HG03520 (cell line): ENCODE measurements at regions not wholly inside any gene's neighbourhood (a gene's known extent, or its start where the extent isn't known, plus 50 kb on each side); places are given as distances from the start of the nearest gene placed in this dataset.
A peak's percentile ranks its signal among the peaks of the same experiment; 100 is the strongest.

Experiments
- ATAC-seq: cut with Tn5 transposase; IDR thresholded peaks from one replicate; pipeline ENCODE4 v1.9.1; 2021; ENCODE audit warnings: mild to moderate bottlenecking, moderate library complexity; ENCODE audit not compliant: unreplicated experiment

GRCh38 chr2:8306530-8307351 is 375.1 kb upstream of the ID2 start:
- no peak for ATAC-seq

- ATAC-seq = no peak
Measured at GRCh38 chr2:8307606-8308180, 374.2 kb upstream of the ID2 start.

GRCh38 chr2:8309131-8309530 is 372.7 kb upstream of the ID2 start:
- ATAC-seq = no peak

- no peak for ATAC-seq
Measured at GRCh38 chr2:8310557-8311455, 371.1 kb upstream of the ID2 start.

- no peak for ATAC-seq
Measured at GRCh38 chr2:8312221-8312620, 369.6 kb upstream of the ID2 start.

- ATAC-seq = peak; percentile 72
Measured at GRCh38 chr2:8312861-8313830, 368.7 kb upstream of the ID2 start.

- ATAC-seq = no peak
Measured at GRCh38 chr2:8314063-8314462, 367.8 kb upstream of the ID2 start.

GRCh38 chr2:8315531-8316165 is 366.2 kb upstream of the ID2 start:
- no peak for ATAC-seq

- ATAC-seq = no peak
Measured at GRCh38 chr2:8316356-8316755, 365.5 kb upstream of the ID2 start.

GRCh38 chr2:8317418-8317817 is 364.4 kb upstream of the ID2 start:
- no peak for ATAC-seq

- no peak for ATAC-seq
Measured at GRCh38 chr2:8319219-8319618, 362.6 kb upstream of the ID2 start.

GRCh38 chr2:8320311-8321066 is 361.4 kb upstream of the ID2 start:
- ATAC-seq = no peak

GRCh38 chr2:8322634-8323033 is 359.2 kb upstream of the ID2 start:
- ATAC-seq = no peak

GRCh38 chr2:8324164-8324856 is 357.5 kb upstream of the ID2 start:
- ATAC-seq = no peak

- ATAC-seq = no peak
Measured at GRCh38 chr2:8324901-8325300, 357.0 kb upstream of the ID2 start.

GRCh38 chr2:8327371-8328100 is 354.3 kb upstream of the ID2 start:
- no peak for ATAC-seq

- ATAC-seq = no peak
Measured at GRCh38 chr2:8328217-8328616, 353.6 kb upstream of the ID2 start.
